ENCODE measurements at regions not wholly inside any gene's neighbourhood (a gene's known extent, or its start where the extent isn't known, plus 50 kb on each side); places are given as distances from the start of the nearest gene placed in this dataset.

GRCh38 chr9:96152550-96152949 lies 149.4 kb downstream of the HSD17B3 start:
- FAIRE-seq, result no peak
- H3K14ac ChIP-seq (ENCODE audit: insufficient read length), result no peak overlapping the region
- peaks cover 1% of the 10 kb centered on the region; the same call in 1 of the 2 replicates for H3K23me2 ChIP-seq (ENCODE audit: low read depth, low read length)
- H3K4ac ChIP-seq (replicated peaks; ENCODE audit: insufficient read length, low read depth, low read length), result no peak overlapping the region
- H3K9ac ChIP-seq (replicated peaks in 1 of 4; ENCODE audit: extremely low read depth in 1 of 4, low read depth in 3 of 4, low read length in 3 of 4), result no peak overlapping the region
- no peak overlapping the region for H3K56ac ChIP-seq (replicated peaks; ENCODE audit: insufficient read length, low read depth, low read length)
- no peak overlapping the region for H4K5ac ChIP-seq (ENCODE audit: insufficient read length, low read depth, low read length)
- no peak overlapping the region for H4K91ac ChIP-seq (replicated peaks; ENCODE audit: insufficient read length, low read length)
- no peak overlapping the region for H3K27ac ChIP-seq (ENCODE audit: low read depth, low read length)
- no peak for DNase-seq (ENCODE audit: low read depth in 1 of 2, low spot score in 2 of 2)
- peaks cover 0 to under 1% of the 10 kb centered on the region in 2 experiments for H4K20me1 ChIP-seq (replicated peaks in 1 of 2; ENCODE audit: control insufficient read depth in 1 of 2, insufficient read depth in 2 of 2, low read length in 2 of 2)
- H3K9me3 ChIP-seq (ENCODE audit: insufficient read depth in 2 of 2, low read depth in 1 of 2, low read length in 1 of 2), result no peaks in the 10 kb centered on the region
- WGBS, 2 experiments (ENCODE audit: extremely low coverage in 1 of 2, insufficient coverage in 1 of 2, insufficient read length in 1 of 2, insufficient replicate concordance in 2 of 2, low coverage in 1 of 2, low lambda C conversion rate in 2 of 2, missing lambda C conversion rate in 1 of 2), result 92% methylated on average over 2 of the region's 2 CpGs; no CpG with 5 or more reads in 1 of the 2 experiments
- H2AFZ ChIP-seq (ENCODE audit: low read length), result 0 out of 2 replicates have a peak overlapping the region, but pooled peaks have one; percentile 51
- no peak overlapping the region for H3K4me3 ChIP-seq (ENCODE audit: extremely low read depth in 1 of 4, insufficient read depth in 2 of 4, low read depth in 3 of 4, low read length in 4 of 4)
- no peak overlapping the region for H3K23ac ChIP-seq (ENCODE audit: insufficient read length)
- H3K27me3 ChIP-seq (replicated peaks in 1 of 4; ENCODE audit: control insufficient read depth in 3 of 4, extremely low read depth in 1 of 4, insufficient read depth in 3 of 4, low read length in 3 of 4), result no peaks in the 10 kb centered on the region
- no peak overlapping the region for H2BK12ac ChIP-seq (ENCODE audit: low read depth, low read length)
- POLR2A ChIA-PET (ENCODE audit: partially characterized antibody), result no interaction called here
- no peaks in the 10 kb centered on the region for H3K79me2 ChIP-seq (ENCODE audit: control insufficient read depth in 1 of 2, insufficient read depth in 2 of 2, low read length in 2 of 2)
- H3K79me1 ChIP-seq (ENCODE audit: low read depth, low read length), result no peaks in the 10 kb centered on the region
- CTCF ChIA-PET (ENCODE audit: partially characterized antibody), result interaction anchor here (0.7 to 1.4 kb wide), 4 partner anchors 10 to 426 kb away, joined by 3 to 7 read pairs (median 3); no protein-coding TSS in a partner anchor
- no peak overlapping the region for H2BK5ac ChIP-seq (ENCODE audit: low read depth, low read length)
- H4K8ac ChIP-seq (ENCODE audit: extremely low read depth, insufficient read depth, low read length), result no peak overlapping the region
- no peak overlapping the region for H3K4me2 ChIP-seq (ENCODE audit: insufficient read depth in 1 of 2, low read depth in 2 of 2, low read length in 2 of 2)
- no peak overlapping the region for H2AK5ac ChIP-seq (ENCODE audit: low read depth, low read length)
- H3K4me1 ChIP-seq (replicated peaks in 1 of 4; ENCODE audit: control insufficient read depth in 3 of 4, insufficient read depth in 4 of 4, low read length in 3 of 4), result no peaks in the 10 kb centered on the region; a peak in 3 of 7 replicates
- no peak overlapping the region for H2BK15ac ChIP-seq (ENCODE audit: low read length)
- H2BK20ac ChIP-seq (ENCODE audit: low read length), result no peak overlapping the region
- no peak overlapping the region for H2BK120ac ChIP-seq (replicated peaks; ENCODE audit: low read depth, low read length)
- no peak overlapping the region for H3K18ac ChIP-seq (ENCODE audit: extremely low read depth, low read length)
- H3K36me3 ChIP-seq (ENCODE audit: control insufficient read depth in 2 of 4, insufficient read depth in 4 of 4, low read length in 3 of 4), result no peaks in the 10 kb centered on the region
- TF ChIP-seq SP4 (IDR thresholded peaks at IDR 0.05; ENCODE audit: low read length) (no peak), SIX5 (IDR thresholded peaks at IDR 0.05; ENCODE audit: low read depth, low read length) (no peak), NANOG (IDR thresholded peaks at IDR 0.05; ENCODE audit: insufficient read depth, low read depth, low read length, poor library complexity, severe bottlenecking) (no peak), JUND (IDR thresholded peaks at IDR 0.05; ENCODE audit: low read length) (no peak), JUN (IDR thresholded peaks at IDR 0.05; ENCODE audit: low read depth, low read length) (no peak), TAF1 (IDR thresholded peaks at IDR 0.05; ENCODE audit: low read depth, low read length) (no peak), RFX5 (IDR thresholded peaks at IDR 0.05; ENCODE audit: borderline replicate concordance, low read depth, low read length) (no peak), SAP30 (IDR thresholded peaks at IDR 0.05; ENCODE audit: insufficient read depth, insufficient replicate concordance, low read length) (no peak), PHF8 (conservative IDR thresholded peaks at IDR 0.05; ENCODE audit: low read depth, low read length) (no peak), GTF2F1 (IDR thresholded peaks at IDR 0.05; ENCODE audit: borderline replicate concordance, low read depth, low read length) (no peak), CTCF (IDR thresholded peaks at IDR 0.05; ENCODE audit: control extremely low read depth in 1 of 3, insufficient read depth in 1 of 3, low read depth in 1 of 3, low read length in 3 of 3) (no peak), TCF12 (IDR thresholded peaks at IDR 0.05; ENCODE audit: low read depth, low read length) (no peak), KDM5A (IDR thresholded peaks at IDR 0.05; ENCODE audit: low read length) (no peak)
